PC-3 (cell line): ENCODE measurements at regions not wholly inside any gene's neighbourhood (a gene's known extent, or its start where the extent isn't known, plus 50 kb on each side); places are given as distances from the start of the nearest gene placed in this dataset.

ENCODE experiments used
- ATAC-seq: fragments of 200-7000 bp; cut with Tn5 transposase; 2 replicates; pipeline ENCODE4 v1.9.1; 2020; ENCODE audit warnings: mild to moderate bottlenecking, moderate library complexity
- BruUV-seq: library from RNA; stranded (reverse); fragments of 400-500 nt; replicated peaks from 2 replicates; lab custom pipeline; 2021; lab: Mats Ljungman, UMichigan
- CTCF ChIA-PET: fragments of 300-600 bp; sonication (Branson Sonifier 250); formaldehyde crosslinking; loops from one replicate; lab custom pipeline; 2022; ENCODE audit warnings: antibody characterized with exemption; lab: Charles Lee
- POLR2A ChIA-PET: fragments of 300-600 bp; sonication (Branson Sonifier 250); formaldehyde crosslinking; loops from one replicate; lab custom pipeline; 2022; ENCODE audit warnings: antibody characterized with exemption; ENCODE audit not compliant: unreplicated experiment; lab: Charles Lee
- DNase-seq: peaks from one replicate; pipeline ENCODE4 v3.0.0-alpha.2; 2015
- H2AFZ ChIP-seq: fragments of 300-600 bp; sonication (generic); 2 replicates; pipeline ENCODE4 v1.6.0; 2016; ENCODE audit warnings: antibody characterized with exemption, low read length
- H3F3A ChIP-seq: fragments of 300-600 bp; sonication (generic); one replicate; pipeline ENCODE4 v1.6.0; 2017; ENCODE audit warnings: antibody characterized with exemption, low read length, control low read depth, mild to moderate bottlenecking; ENCODE audit not compliant: unreplicated experiment
- H3K27ac ChIP-seq: fragments of 300-600 bp; sonication (generic); 2 replicates; pipeline ENCODE4 v1.5.1; 2016; ENCODE audit warnings: mild to moderate bottlenecking, low read length
- H3K27me3 ChIP-seq: fragments of 300-600 bp; sonication (generic); 2 replicates; pipeline ENCODE4 v1.6.1; 2016; ENCODE audit warnings: low read length, mixed read lengths
- H3K36me3 ChIP-seq: fragments of 300-600 bp; sonication (generic); 2 replicates; pipeline ENCODE4 v1.6.1; 2016; ENCODE audit warnings: low read depth, mixed run types, low read length, mixed read lengths
- H3K4me1 ChIP-seq: fragments of 300-600 bp; sonication (generic); 2 replicates; pipeline ENCODE4 v1.5.1; 2016; ENCODE audit warnings: low read length; ENCODE audit not compliant: insufficient read depth
- H3K4me2 ChIP-seq: fragments of 300-600 bp; sonication (generic); 2 replicates; pipeline ENCODE4 v1.6.0; 2016; ENCODE audit warnings: low read length
- H3K4me3 ChIP-seq: fragments of 300-600 bp; sonication (generic); 2 replicates; pipeline ENCODE4 v1.5.1; 2016; ENCODE audit warnings: mild to moderate bottlenecking, low read length, mixed read lengths
- H3K79me2 ChIP-seq: fragments of 300-600 bp; sonication (generic); 2 replicates; pipeline ENCODE4 v1.6.1; 2017; ENCODE audit warnings: low read length, mixed read lengths
- H3K9ac ChIP-seq: fragments of 300-600 bp; sonication (generic); 2 replicates; pipeline ENCODE4 v1.6.0; 2016; ENCODE audit warnings: mild to moderate bottlenecking, low read length
- H3K9me2 ChIP-seq: fragments of 300-600 bp; sonication (generic); replicated peaks from 2 replicates; pipeline ENCODE4 v1.6.1; 2016; ENCODE audit warnings: mixed run types, low read length, mixed read lengths
- H3K9me3 ChIP-seq: fragments of 300-600 bp; sonication (generic); 2 replicates; pipeline ENCODE4 v1.6.1; 2016; ENCODE audit warnings: low read length, mixed read lengths
- H4K20me1 ChIP-seq: fragments of 300-600 bp; sonication (generic); 2 replicates; pipeline ENCODE4 v1.6.1; 2016; ENCODE audit warnings: low read length, mixed read lengths
- EZH2 ChIP-seq: fragments of 300-600 bp; sonication (generic); IDR thresholded peaks from one replicate; pipeline ENCODE4 v1.6.1; 2017; ENCODE audit warnings: antibody characterized with exemption, mild to moderate bottlenecking, low read length; ENCODE audit not compliant: unreplicated experiment
- EZH2phosphoT487 ChIP-seq: fragments of 300-600 bp; sonication (generic); IDR thresholded peaks from 2 replicates; pipeline ENCODE4 v1.6.1; 2018; ENCODE audit warnings: mild to moderate bottlenecking, antibody characterized with exemption, low read length, borderline replicate concordance
- intact Hi-C: fragments of 100-400 bp; cut with micrococcal nuclease; formaldehyde crosslinking; loops from 2 replicates; pipeline ENCODE4 v1.9.0; 2023
- TF ChIP-seq, protein P1 (sequence below): fragments of 300-600 bp; sonication (generic); conservative IDR thresholded peaks from 2 replicates; pipeline ENCODE4 v1.5.1; 2017; ENCODE audit warnings: antibody characterized with exemption, low read depth, mild to moderate bottlenecking, low read length

DNA sequence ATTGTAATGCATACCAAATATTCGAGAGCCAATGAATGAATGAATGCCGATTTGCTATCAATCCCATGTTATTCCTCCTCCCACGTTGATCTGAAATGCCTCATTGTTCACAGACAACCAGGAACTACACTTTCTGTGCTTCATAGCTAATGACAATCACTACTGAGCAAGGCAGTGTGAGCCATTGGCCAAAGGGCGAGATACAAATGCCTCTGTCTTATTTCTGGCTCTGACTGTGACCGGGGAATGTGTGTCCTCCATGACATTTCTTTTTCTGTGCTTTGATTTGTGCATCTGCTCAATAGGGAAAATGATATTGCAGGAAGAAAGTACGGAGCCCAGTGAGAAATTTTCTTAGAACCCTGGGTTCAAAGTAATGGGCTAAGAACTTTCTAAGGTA, 217.1 kb downstream of the CXCL12 start:
- intact Hi-C loops = no loop called here
- Histone ChIP-seq H3K4me3 (no peak overlapping the region), H3K9ac (no peak overlapping the region), H4K20me1 (no peaks in the 10 kb centered on the region), H3K27me3 (peaks cover 27% of the 10 kb centered on the region), H3F3A (no peaks in the 10 kb centered on the region), H3K9me2 (no peaks in the 10 kb centered on the region), H3K36me3 (no peaks in the 10 kb centered on the region), H3K79me2 (no peaks in the 10 kb centered on the region), H2AFZ (no peak overlapping the region), H3K9me3 (no peaks in the 10 kb centered on the region), H3K4me2 (no peak overlapping the region), H3K4me1 (no peaks in the 10 kb centered on the region), H3K27ac (no peak overlapping the region)
- no peak for ATAC-seq
- BruUV-seq = no TSS peak
- TF ChIP-seq, protein P1, sequence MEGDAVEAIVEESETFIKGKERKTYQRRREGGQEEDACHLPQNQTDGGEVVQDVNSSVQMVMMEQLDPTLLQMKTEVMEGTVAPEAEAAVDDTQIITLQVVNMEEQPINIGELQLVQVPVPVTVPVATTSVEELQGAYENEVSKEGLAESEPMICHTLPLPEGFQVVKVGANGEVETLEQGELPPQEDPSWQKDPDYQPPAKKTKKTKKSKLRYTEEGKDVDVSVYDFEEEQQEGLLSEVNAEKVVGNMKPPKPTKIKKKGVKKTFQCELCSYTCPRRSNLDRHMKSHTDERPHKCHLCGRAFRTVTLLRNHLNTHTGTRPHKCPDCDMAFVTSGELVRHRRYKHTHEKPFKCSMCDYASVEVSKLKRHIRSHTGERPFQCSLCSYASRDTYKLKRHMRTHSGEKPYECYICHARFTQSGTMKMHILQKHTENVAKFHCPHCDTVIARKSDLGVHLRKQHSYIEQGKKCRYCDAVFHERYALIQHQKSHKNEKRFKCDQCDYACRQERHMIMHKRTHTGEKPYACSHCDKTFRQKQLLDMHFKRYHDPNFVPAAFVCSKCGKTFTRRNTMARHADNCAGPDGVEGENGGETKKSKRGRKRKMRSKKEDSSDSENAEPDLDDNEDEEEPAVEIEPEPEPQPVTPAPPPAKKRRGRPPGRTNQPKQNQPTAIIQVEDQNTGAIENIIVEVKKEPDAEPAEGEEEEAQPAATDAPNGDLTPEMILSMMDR = no peak
- TF ChIP-seq EZH2 = no peak
- no peak for TF ChIP-seq EZH2phosphoT487
- no peak for DNase-seq
- POLR2A ChIA-PET = no interaction called here
- CTCF ChIA-PET = no interaction called here

DNA sequence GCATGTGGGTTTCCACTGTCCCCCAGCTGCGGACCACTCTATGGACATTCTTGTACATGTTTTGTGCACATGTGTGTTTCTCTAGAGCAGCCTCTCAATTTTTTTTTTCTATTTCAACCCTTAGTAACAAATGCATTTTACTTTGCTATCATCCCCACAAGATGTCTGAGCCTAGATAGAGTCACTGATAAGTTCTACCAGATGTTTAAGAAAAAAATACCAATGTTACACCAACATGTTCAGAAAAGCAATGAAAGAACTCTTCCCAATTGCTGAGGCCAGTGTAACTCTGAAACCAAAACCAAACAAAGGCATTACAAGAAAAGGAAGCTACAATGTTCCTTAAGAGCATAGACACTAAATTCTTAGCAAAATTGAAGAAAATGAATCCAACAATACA, 218.5 kb downstream of the CXCL12 start:
- no peaks in the 10 kb centered on the region for H3K4me1 ChIP-seq
- H3K4me2 ChIP-seq = no peak overlapping the region
- H3K9me2 ChIP-seq = no peaks in the 10 kb centered on the region
- H3K79me2 ChIP-seq = no peaks in the 10 kb centered on the region
- no peaks in the 10 kb centered on the region for H3K36me3 ChIP-seq
- H3K4me3 ChIP-seq = no peak overlapping the region
- H2AFZ ChIP-seq = no peak overlapping the region
- no peak overlapping the region for H3K27ac ChIP-seq
- no TSS peak for BruUV-seq
- CTCF ChIA-PET = no interaction called here
- ATAC-seq (no peak), DNase-seq (no peak)
- POLR2A ChIA-PET = no interaction called here
- no peaks in the 10 kb centered on the region for H3F3A ChIP-seq
- no peaks in the 10 kb centered on the region for H4K20me1 ChIP-seq
- H3K27me3 ChIP-seq = peaks cover 27% of the 10 kb centered on the region
- intact Hi-C loops = no loop called here
- H3K9ac ChIP-seq = no peak overlapping the region
- no peak for TF ChIP-seq EZH2phosphoT487
- no peaks in the 10 kb centered on the region for H3K9me3 ChIP-seq

DNA sequence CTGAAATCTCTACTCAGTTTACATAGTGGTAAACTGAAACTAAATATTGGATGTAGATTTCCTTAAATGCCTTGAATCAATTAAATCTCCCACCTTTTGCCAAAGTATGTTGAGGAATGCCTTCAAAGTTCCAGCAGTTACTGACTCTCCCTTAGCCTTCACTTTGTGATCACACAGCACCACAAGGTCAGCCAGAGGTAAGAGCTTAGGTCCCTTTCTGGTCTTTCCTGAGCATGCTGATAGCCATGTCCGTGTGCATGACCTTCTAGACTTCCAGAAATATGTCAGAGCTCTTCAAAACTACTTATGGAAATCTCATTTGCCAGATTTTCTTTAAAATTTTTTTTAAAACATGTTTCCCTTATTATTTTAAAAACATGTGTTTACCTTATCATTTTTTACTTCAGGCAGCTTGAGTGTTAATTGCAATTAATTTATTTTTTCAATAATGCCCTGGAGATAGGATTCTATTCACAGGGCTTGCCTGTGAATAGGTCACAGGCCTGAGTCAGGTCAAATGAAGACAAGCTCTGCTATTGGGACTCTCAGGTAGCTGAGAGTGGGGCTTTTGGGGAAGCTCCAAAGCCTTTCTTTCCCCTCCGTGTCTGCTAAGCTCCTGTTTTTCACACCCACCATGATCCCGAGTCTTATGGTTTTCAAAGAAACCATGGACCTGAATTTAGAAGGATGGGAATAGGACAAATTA, 220.5 kb downstream of the CXCL12 start:
- H3K9ac ChIP-seq = no peak overlapping the region
- no peak overlapping the region for H2AFZ ChIP-seq
- TF ChIP-seq EZH2 (no peak), EZH2phosphoT487 (no peak)
- TF ChIP-seq, protein P1 = no peak
- H3K79me2 ChIP-seq = no peaks in the 10 kb centered on the region
- POLR2A ChIA-PET = no interaction called here
- no peak for DNase-seq
- no peak overlapping the region for H3K27ac ChIP-seq
- no peaks in the 10 kb centered on the region for H3K9me2 ChIP-seq
- no peak for ATAC-seq
- H3K4me1 ChIP-seq = no peaks in the 10 kb centered on the region
- no TSS peak for BruUV-seq
- no peak overlapping the region for H3K4me3 ChIP-seq
- H3K4me2 ChIP-seq = no peak overlapping the region
- H3K9me3 ChIP-seq = no peaks in the 10 kb centered on the region
- no peaks in the 10 kb centered on the region for H4K20me1 ChIP-seq
- intact Hi-C loops = no loop called here
- CTCF ChIA-PET = no interaction called here
- peaks cover 17% of the 10 kb centered on the region for H3K27me3 ChIP-seq
- no peaks in the 10 kb centered on the region for H3K36me3 ChIP-seq
- H3F3A ChIP-seq = no peaks in the 10 kb centered on the region
